ENCODE measurements at regions not wholly inside any gene's neighbourhood (a gene's known extent, or its start where the extent isn't known, plus 50 kb on each side); places are given as distances from the start of the nearest gene placed in this dataset.

DNA sequence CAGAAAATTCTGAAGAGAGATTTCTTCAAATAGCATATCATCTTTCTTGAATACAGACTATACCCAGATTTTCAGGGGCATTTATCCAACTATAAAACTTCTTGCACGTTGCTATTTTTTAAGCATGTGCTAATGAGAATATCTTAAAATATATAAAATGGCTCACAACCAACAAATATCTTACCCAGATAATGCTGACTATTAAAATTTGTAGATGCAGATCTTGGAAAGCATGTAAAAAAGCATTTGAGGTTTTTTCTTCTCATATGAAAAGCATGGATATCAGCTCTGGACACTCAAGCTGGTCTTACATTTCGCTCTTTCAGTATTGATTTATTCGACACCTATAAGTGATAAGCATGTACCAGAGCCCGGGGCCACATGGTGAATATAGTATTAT, 1187.7 kb upstream of the ADGRL4 start (continued):
- TF ChIP-seq, protein P1, sequence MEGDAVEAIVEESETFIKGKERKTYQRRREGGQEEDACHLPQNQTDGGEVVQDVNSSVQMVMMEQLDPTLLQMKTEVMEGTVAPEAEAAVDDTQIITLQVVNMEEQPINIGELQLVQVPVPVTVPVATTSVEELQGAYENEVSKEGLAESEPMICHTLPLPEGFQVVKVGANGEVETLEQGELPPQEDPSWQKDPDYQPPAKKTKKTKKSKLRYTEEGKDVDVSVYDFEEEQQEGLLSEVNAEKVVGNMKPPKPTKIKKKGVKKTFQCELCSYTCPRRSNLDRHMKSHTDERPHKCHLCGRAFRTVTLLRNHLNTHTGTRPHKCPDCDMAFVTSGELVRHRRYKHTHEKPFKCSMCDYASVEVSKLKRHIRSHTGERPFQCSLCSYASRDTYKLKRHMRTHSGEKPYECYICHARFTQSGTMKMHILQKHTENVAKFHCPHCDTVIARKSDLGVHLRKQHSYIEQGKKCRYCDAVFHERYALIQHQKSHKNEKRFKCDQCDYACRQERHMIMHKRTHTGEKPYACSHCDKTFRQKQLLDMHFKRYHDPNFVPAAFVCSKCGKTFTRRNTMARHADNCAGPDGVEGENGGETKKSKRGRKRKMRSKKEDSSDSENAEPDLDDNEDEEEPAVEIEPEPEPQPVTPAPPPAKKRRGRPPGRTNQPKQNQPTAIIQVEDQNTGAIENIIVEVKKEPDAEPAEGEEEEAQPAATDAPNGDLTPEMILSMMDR (IDR thresholded peaks at IDR 0.05; ENCODE audit: control extremely low read depth in 1 of 3, insufficient read depth in 1 of 3, low read depth in 1 of 3, low read length in 3 of 3), result no peak
- TF ChIP-seq RFX5 (IDR thresholded peaks at IDR 0.05; ENCODE audit: borderline replicate concordance, low read depth, low read length) (no peak), YY1 (IDR thresholded peaks at IDR 0.05; ENCODE audit: low read depth, low read length) (no peak)
- TF ChIP-seq, protein P2, sequence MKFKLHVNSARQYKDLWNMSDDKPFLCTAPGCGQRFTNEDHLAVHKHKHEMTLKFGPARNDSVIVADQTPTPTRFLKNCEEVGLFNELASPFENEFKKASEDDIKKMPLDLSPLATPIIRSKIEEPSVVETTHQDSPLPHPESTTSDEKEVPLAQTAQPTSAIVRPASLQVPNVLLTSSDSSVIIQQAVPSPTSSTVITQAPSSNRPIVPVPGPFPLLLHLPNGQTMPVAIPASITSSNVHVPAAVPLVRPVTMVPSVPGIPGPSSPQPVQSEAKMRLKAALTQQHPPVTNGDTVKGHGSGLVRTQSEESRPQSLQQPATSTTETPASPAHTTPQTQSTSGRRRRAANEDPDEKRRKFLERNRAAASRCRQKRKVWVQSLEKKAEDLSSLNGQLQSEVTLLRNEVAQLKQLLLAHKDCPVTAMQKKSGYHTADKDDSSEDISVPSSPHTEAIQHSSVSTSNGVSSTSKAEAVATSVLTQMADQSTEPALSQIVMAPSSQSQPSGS (IDR thresholded peaks at IDR 0.05; ENCODE audit: low read length), result no peak

Data from H1 (cell line).